Muscle layer of colon (tissue), 2 donors: ENCODE measurements at regions not wholly inside any gene's neighbourhood (a gene's known extent, or its start where the extent isn't known, plus 50 kb on each side); places are given as distances from the start of the nearest gene placed in this dataset.

ENCODE experiments used
- H3K27ac ChIP-seq: one replicate; pipeline ENCODE4 v1.7.0; 2013; ENCODE audit warnings: low read depth, mild to moderate bottlenecking, low read length, moderate library complexity
- H3K27me3 ChIP-seq, 2 donors: one replicate each; pipeline ENCODE4 v1.7.0; 2013; ENCODE audit warnings: low read length in 2 of 2, mild to moderate bottlenecking in 2 of 2; ENCODE audit not compliant: insufficient read depth in 2 of 2, control insufficient read depth in 1 of 2
- H3K36me3 ChIP-seq: one replicate; pipeline ENCODE4 v1.7.0; 2013; ENCODE audit warnings: mild to moderate bottlenecking, low read length; ENCODE audit not compliant: insufficient read depth
- H3K4me1 ChIP-seq: one replicate; pipeline ENCODE4 v1.7.0; 2013; ENCODE audit warnings: mild to moderate bottlenecking, low read length; ENCODE audit not compliant: insufficient read depth
- H3K4me3 ChIP-seq, 2 donors: one replicate each; pipeline ENCODE4 v1.7.0; 2013; ENCODE audit warnings: low read length in 2 of 2, low read depth in 1 of 2, mild to moderate bottlenecking in 1 of 2, moderate library complexity in 1 of 2
- H3K9ac ChIP-seq: one replicate; pipeline ENCODE4 v1.7.0; 2013; ENCODE audit warnings: low read length
- H3K9me3 ChIP-seq: one replicate; pipeline ENCODE4 v1.7.0; 2013; ENCODE audit warnings: mild to moderate bottlenecking, low read length
- donor health status: abdominal sarcoma.
- donor health status: Adenocarcinoma of cecum.

DNA sequence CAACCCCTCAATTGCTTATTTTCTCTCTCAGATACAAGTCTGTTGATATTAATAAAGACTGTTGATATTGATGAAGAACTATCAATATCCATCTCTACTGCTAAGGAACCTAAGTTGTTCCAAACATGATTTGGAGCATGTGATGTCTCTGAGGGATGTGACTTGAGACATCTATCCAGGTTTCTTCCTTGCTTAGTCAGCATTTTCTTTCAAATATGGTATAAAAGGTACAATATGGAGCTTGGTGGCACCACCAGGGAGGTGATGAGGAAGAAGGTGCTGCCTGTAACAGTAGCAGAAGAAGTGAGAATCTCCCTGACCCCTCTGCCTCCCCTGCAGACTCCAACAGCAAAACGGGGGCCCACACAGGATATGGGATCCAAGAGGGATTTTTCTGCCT is 329.0 kb downstream of the MAF start:
- no peaks in the 10 kb centered on the region for H3K27me3 ChIP-seq
- H3K27ac ChIP-seq: no peak overlapping the region
- no peaks in the 10 kb centered on the region for H3K4me1 ChIP-seq
- no peaks in the 10 kb centered on the region for H3K36me3 ChIP-seq
- no peaks in the 10 kb centered on the region for H3K9me3 ChIP-seq
- no peak overlapping the region for H3K4me3 ChIP-seq
- no peak overlapping the region for H3K9ac ChIP-seq

DNA sequence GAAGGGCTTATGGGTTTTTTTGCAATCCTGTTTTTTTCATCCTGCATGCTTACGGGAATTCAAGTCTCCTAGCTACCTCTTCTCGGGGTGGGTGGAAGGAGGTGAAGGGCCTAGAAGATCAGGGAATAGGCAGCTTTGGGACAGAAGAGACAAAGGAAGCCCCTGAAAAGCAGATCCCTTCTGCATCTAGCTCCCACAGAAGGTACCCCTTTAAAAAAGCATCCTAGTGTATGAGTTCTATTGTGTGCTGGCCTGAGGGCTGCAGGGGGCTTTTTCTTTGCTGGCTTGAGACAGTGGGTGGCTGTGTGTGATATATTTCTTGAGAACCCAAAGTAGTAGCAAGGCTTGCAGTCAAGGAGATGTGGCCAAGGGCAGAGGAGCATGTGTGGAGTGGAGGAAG is 330.5 kb downstream of the MAF start:
- no peak overlapping the region for H3K4me3 ChIP-seq

DNA sequence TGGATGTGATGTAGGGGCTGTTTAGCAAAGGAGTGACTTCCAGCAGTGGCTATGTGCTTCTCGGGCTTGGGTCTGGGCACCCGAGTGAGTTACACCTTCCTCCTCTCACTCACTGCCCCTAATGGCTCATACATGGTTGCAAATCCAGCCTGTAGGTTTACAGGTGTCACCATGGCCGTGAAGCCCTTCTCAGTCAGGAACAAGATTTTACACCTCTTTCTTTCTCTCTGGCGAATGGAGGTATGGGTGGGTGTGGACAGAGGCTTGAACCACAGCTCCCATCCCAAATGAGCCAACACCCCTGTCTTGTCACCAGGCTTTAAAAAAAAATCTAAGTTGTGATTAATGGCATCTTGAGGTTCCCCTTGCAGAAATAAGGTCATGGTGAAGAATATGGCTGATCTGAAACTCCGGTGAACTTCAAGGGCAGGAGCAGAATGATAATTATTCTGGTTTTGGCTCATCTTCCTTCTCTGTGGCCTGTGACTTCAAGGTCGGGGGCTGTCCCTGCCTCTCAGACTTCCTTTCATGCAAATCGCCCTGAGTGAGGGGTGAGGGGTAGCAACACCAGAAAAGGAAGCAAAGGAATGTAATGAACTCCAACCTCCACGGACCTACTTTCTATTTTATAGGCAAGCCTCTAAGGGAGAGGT is 331.2 kb downstream of the MAF start:
- Histone ChIP-seq H3K9ac (no peak overlapping the region), H3K4me1 (no peaks in the 10 kb centered on the region), H3K27ac (no peak overlapping the region), H3K36me3 (no peaks in the 10 kb centered on the region), H3K4me3 (no peak overlapping the region), H3K27me3 (no peaks in the 10 kb centered on the region), H3K9me3 (no peaks in the 10 kb centered on the region)

More for the DNA sequence above, 330.5 kb downstream of the MAF start:
- Histone ChIP-seq H3K4me1 (no peaks in the 10 kb centered on the region), H3K9ac (no peak overlapping the region), H3K36me3 (no peaks in the 10 kb centered on the region), H3K9me3 (no peaks in the 10 kb centered on the region), H3K27ac (no peak overlapping the region), H3K27me3 (no peaks in the 10 kb centered on the region)

DNA sequence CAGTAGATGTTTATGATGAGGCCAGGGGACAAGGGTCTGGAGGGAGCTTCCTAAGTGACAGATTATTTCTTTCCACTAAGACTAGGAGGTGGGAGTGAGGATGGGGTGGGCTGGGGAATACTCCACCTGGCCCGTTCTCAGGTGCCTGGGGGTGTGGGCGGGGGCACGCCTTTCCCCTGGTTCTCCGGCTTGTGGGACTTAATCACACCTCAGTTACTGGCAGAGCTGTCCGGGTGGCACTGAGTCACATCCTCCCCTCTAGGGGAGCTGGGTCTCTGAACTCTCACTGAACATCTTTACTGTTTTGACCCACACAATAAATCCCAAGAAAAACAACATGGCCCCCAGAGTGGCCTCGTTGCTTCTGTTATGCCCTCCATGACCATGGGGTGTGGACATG is 332.8 kb downstream of the MAF start:
- H3K27me3 ChIP-seq: no peaks in the 10 kb centered on the region
- H3K9me3 ChIP-seq: no peaks in the 10 kb centered on the region
- no peak overlapping the region for H3K4me3 ChIP-seq
- H3K36me3 ChIP-seq: no peaks in the 10 kb centered on the region
- H3K27ac ChIP-seq: no peak overlapping the region
- H3K9ac ChIP-seq: no peak overlapping the region
- H3K4me1 ChIP-seq: no peaks in the 10 kb centered on the region

GRCh38 chr16:79267146-79267545 is 333.4 kb downstream of the MAF start:
- H3K27me3 ChIP-seq: no peaks in the 10 kb centered on the region
- peaks cover 3% of the 10 kb centered on the region for H3K4me1 ChIP-seq
- no peaks in the 10 kb centered on the region for H3K36me3 ChIP-seq
- H3K9me3 ChIP-seq: no peaks in the 10 kb centered on the region
- no peak overlapping the region for H3K9ac ChIP-seq
- H3K4me3 ChIP-seq: no peak overlapping the region
- H3K27ac ChIP-seq: no peak overlapping the region

DNA sequence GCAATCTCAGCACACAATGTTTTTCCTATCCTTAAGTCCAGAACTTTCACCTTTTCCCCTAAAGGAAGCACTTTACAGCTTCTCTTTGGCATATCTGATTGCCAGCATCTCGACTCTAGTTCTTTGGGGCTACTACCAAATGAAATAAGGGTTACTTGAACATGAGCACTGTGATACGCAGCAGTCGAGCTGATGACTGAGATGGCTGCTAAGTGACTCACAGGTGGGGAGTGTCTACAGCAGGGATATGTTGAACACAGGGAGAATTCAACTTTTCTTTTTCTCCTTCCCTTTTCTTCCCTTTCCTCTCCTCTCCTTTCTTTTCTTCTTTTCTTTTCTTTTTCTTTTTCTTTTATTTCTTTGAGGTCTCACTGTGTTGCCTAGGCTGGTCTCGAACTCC is 334.8 kb downstream of the MAF start:
- Histone ChIP-seq H3K36me3 (no peaks in the 10 kb centered on the region), H3K27ac (no peak overlapping the region), H3K9me3 (no peaks in the 10 kb centered on the region), H3K9ac (no peak overlapping the region), H3K4me3 (no peak overlapping the region), H3K27me3 (no peaks in the 10 kb centered on the region), H3K4me1 (peaks cover 9% of the 10 kb centered on the region)

DNA sequence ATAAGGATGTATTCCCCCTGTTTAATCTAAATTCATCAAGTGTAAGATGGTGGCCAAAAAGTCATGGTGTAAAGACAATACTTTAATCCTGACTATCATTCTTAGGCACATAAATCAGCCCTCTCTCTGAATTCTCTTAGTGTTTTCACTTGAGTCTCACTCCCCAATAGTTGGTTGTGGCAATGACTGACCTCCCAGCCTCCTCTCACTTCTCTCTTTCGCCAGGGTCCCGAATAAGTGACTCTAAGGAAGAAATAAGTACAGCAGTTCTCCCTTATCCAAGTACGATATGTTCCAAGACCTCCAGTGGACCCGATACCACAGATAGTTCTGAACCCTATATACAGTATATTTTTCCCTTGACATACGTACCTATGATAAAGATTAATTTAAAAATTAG is 335.3 kb downstream of the MAF start:
- no peaks in the 10 kb centered on the region for H3K9me3 ChIP-seq
- no peak overlapping the region for H3K9ac ChIP-seq
- H3K27ac ChIP-seq: no peak overlapping the region
- H3K4me1 ChIP-seq: peaks cover 9% of the 10 kb centered on the region
- no peaks in the 10 kb centered on the region for H3K36me3 ChIP-seq
- H3K27me3 ChIP-seq: no peaks in the 10 kb centered on the region
- H3K4me3 ChIP-seq: no peak overlapping the region

DNA sequence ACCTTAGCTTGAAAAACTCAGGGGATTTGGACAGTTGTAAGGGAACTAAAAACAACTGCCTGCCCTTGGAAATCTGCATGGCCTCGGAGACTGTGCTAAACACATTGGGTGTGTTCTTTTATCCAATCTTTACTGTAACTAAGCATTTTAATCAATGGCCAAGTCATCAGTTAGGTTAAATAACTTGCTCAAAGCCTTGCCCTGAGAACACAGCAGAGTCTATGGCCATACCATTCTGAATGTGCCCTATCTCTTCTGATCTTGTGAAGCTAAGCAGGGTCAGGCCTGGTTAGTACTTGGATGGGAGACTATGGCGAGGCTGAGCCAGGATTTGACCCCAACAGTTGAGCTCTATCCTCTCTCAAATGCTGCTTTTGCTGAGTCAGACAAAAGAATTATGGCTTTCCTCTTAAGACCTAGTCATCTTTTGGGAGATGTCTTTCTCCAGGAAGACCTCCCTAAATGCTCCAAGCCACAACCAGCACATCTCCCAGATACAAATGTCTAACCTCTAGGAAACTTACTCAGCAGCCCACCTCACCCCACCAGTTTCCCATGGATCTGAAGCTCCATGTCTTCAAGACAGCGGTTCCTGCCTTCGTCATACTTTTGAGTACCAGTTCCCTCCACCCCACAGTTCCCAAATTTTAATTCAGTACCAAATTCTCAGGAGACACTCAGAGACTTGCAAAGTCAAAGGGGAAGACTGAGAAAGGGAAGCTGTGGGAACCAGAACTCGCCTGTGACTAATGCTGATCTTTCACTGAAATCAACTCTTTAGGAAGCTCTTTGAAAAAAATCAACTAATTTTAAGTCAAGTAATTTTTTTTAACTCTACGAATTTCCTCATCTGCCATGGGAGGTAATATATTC is 336.1 kb downstream of the MAF start:
- no peaks in the 10 kb centered on the region for H3K27me3 ChIP-seq
- no peak overlapping the region for H3K9ac ChIP-seq
- H3K27ac ChIP-seq: no peak overlapping the region
- no peaks in the 10 kb centered on the region for H3K36me3 ChIP-seq
- no peak overlapping the region for H3K4me3 ChIP-seq
- peaks cover 9% of the 10 kb centered on the region for H3K4me1 ChIP-seq
- no peaks in the 10 kb centered on the region for H3K9me3 ChIP-seq

DNA sequence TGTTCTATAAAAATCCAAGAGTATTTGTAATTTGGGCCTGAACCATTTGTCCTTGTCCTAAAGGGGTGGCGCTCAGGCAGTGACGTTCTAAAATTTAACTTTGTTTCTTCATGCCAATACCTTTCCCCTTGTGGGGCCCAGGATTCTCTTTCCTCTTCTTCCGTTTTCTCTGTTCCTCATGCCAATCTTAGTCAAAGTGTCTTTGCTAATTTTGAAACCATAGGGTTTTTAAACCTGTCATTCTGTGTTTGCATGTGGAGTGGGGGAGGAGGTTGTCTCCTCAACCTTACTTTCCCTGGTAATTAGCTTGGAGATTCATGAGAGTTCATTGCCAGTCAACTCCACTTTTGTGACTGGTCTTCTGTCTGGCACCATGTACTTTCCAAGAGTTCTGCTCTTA is 337.1 kb downstream of the MAF start:
- H3K4me1 ChIP-seq: peaks cover 9% of the 10 kb centered on the region
- no peaks in the 10 kb centered on the region for H3K27me3 ChIP-seq
- no peak overlapping the region for H3K4me3 ChIP-seq
- no peaks in the 10 kb centered on the region for H3K9me3 ChIP-seq
- H3K36me3 ChIP-seq: no peaks in the 10 kb centered on the region
- H3K27ac ChIP-seq: no peak overlapping the region
- H3K9ac ChIP-seq: no peak overlapping the region
